Keratinocyte (primary cell): ENCODE measurements at regions not wholly inside any gene's neighbourhood (a gene's known extent, or its start where the extent isn't known, plus 50 kb on each side); places are given as distances from the start of the nearest gene placed in this dataset.

Source experiments
- DNase-seq: peaks from one replicate; pipeline ENCODE4 v3.0.0-alpha.2; 2011; ENCODE audit warnings: low read depth, missing footprints, low spot score
- FAIRE-seq: peaks from 2 replicates; lab custom pipeline; 2011; peaks lifted over from hg19 to GRCh38; lab: Jason Lieb, UNC
- H2AFZ ChIP-seq: 2 replicates; pipeline ENCODE4 v1.6.0; 2012; ENCODE audit warnings: low read length, control low read depth, inconsistent platforms; ENCODE audit not compliant: control insufficient read depth
- H3K27ac ChIP-seq: 2 replicates; pipeline ENCODE4 v1.5.1; 2011; ENCODE audit warnings: low read length; ENCODE audit not compliant: control insufficient read depth, insufficient read depth
- H3K27me3 ChIP-seq: 3 replicates; pipeline ENCODE4 v1.6.0; 2011; ENCODE audit warnings: low read length; ENCODE audit not compliant: control insufficient read depth, insufficient read depth; ENCODE audit errors: extremely low read depth
- H3K36me3 ChIP-seq, 2 experiments: 2 replicates in 1 of 2; 3 replicates in 1 of 2; pipeline ENCODE4 v1.5.1; 2011; ENCODE audit warnings: low read length in 2 of 2, mild to moderate bottlenecking in 1 of 2; ENCODE audit not compliant: control insufficient read depth in 2 of 2, insufficient read depth in 2 of 2; ENCODE audit errors: extremely low read depth in 1 of 2
- H3K4me1 ChIP-seq: 3 replicates; pipeline ENCODE4 v1.5.1; 2011; ENCODE audit warnings: low read length; ENCODE audit not compliant: control insufficient read depth, insufficient read depth; ENCODE audit errors: extremely low read depth
- H3K4me2 ChIP-seq: 3 replicates; pipeline ENCODE4 v1.6.0; 2011; ENCODE audit warnings: low read depth, low read length; ENCODE audit not compliant: control insufficient read depth, insufficient read depth; ENCODE audit errors: extremely low read depth
- H3K4me3 ChIP-seq, 3 experiments: fragments of 200-600 bp in 1 of 3; sonication (generic) in 1 of 3; 2 replicates in 2 of 3; 3 replicates in 1 of 3; pipeline ENCODE4 v1.5.1; 2011 to 2016; ENCODE audit warnings: low read length in 3 of 3, mild to moderate bottlenecking in 3 of 3, control low read depth in 2 of 3, inconsistent platforms in 1 of 3, low read depth in 1 of 3, mixed read lengths in 1 of 3, mixed run types in 1 of 3, moderate library complexity in 1 of 3; ENCODE audit not compliant: control insufficient read depth in 2 of 3, insufficient read depth in 2 of 3; ENCODE audit errors: extremely low read depth in 1 of 3
- H3K79me2 ChIP-seq: 2 replicates; pipeline ENCODE4 v1.6.0; 2012; ENCODE audit warnings: low read length; ENCODE audit not compliant: control insufficient read depth, insufficient read depth
- H3K9ac ChIP-seq: 3 replicates; pipeline ENCODE4 v1.6.0; 2011; ENCODE audit warnings: low read length; ENCODE audit not compliant: control insufficient read depth, insufficient read depth; ENCODE audit errors: extremely low read depth
- H3K9me1 ChIP-seq: 3 replicates; pipeline ENCODE4 v1.6.0; 2011; ENCODE audit warnings: low read length; ENCODE audit not compliant: control insufficient read depth, insufficient read depth; ENCODE audit errors: extremely low read depth
- H3K9me3 ChIP-seq: 2 replicates; pipeline ENCODE4 v1.5.1; 2012; ENCODE audit warnings: low read depth, low read length; ENCODE audit not compliant: control insufficient read depth
- H4K20me1 ChIP-seq: 3 replicates; pipeline ENCODE4 v1.6.0; 2011; ENCODE audit warnings: low read length; ENCODE audit not compliant: control insufficient read depth, insufficient read depth; ENCODE audit errors: extremely low read depth
- CTCF ChIP-seq, 3 experiments: IDR thresholded peaks in 1 of 3; conservative IDR thresholded peaks in 1 of 3; optimal IDR thresholded peaks in 1 of 3; 2 replicates in 2 of 3; 3 replicates in 1 of 3; pipeline versions ENCODE3 to v1.5.1; 2011; ENCODE audit warnings: low read length in 3 of 3, mild to moderate bottlenecking in 3 of 3, moderate library complexity in 2 of 3, control low read depth in 1 of 3, inconsistent platforms in 1 of 3; ENCODE audit not compliant: insufficient read depth in 2 of 3; ENCODE audit errors: extremely low read depth in 1 of 3
- EZH2 ChIP-seq: IDR thresholded peaks from one replicate; pipeline ENCODE4 v1.6.1; 2012; ENCODE audit warnings: inconsistent platforms, mild to moderate bottlenecking, low read length, moderate library complexity
- dilution Hi-C: fragments of 300-500 bp; cut with MboI; formaldehyde crosslinking; loops from one replicate; pipeline ENCODE4 v1.7.0; 2020; ENCODE audit warnings: low sequenced_read_pairs; ENCODE audit not compliant: extremely low pct_ligation_motif_present

- TF ChIP-seq EZH2 (no peak), CTCF (optimal IDR thresholded peaks at IDR 0.05 in 1 of 3, IDR thresholded peaks at IDR 0.05 in 1 of 3, conservative IDR thresholded peaks at IDR 0.05 in 1 of 3; ENCODE audit: extremely low read depth in 1 of 3, insufficient read depth in 2 of 3, low read length in 3 of 3) (no peak)
- DNase-seq = no peak
- H3K27ac ChIP-seq = no peak overlapping the region
- no peak overlapping the region for H3K4me2 ChIP-seq
- no peak overlapping the region for H2AFZ ChIP-seq
- H3K9me3 ChIP-seq = no peaks in the 10 kb centered on the region
- dilution Hi-C loops = no loop called here
- H3K27me3 ChIP-seq = no peaks in the 10 kb centered on the region
- no peaks in the 10 kb centered on the region for H3K36me3 ChIP-seq
- no peaks in the 10 kb centered on the region for H3K79me2 ChIP-seq
- no peaks in the 10 kb centered on the region for H3K4me1 ChIP-seq
- no peak overlapping the region for H3K4me3 ChIP-seq
- no peaks in the 10 kb centered on the region for H4K20me1 ChIP-seq
- FAIRE-seq = no peak
- H3K9ac ChIP-seq = no peak overlapping the region
- no peaks in the 10 kb centered on the region for H3K9me1 ChIP-seq
Measured at GRCh38 chr16:9462984-9463383, 371.5 kb downstream of the HAPSTR1 start.

GRCh38 chr16:9463461-9463860 is 372.0 kb downstream of the HAPSTR1 start:
- Histone ChIP-seq H3K36me3 (no peaks in the 10 kb centered on the region), H3K9me1 (no peaks in the 10 kb centered on the region), H2AFZ (no peak overlapping the region), H3K4me3 (no peak overlapping the region), H3K9me3 (no peaks in the 10 kb centered on the region), H3K79me2 (no peaks in the 10 kb centered on the region), H4K20me1 (no peaks in the 10 kb centered on the region), H3K4me2 (no peak overlapping the region), H3K4me1 (no peaks in the 10 kb centered on the region), H3K9ac (no peak overlapping the region), H3K27me3 (no peaks in the 10 kb centered on the region), H3K27ac (no peak overlapping the region)
- TF ChIP-seq CTCF (optimal IDR thresholded peaks at IDR 0.05 in 1 of 3, IDR thresholded peaks at IDR 0.05 in 1 of 3, conservative IDR thresholded peaks at IDR 0.05 in 1 of 3; ENCODE audit: extremely low read depth in 1 of 3, insufficient read depth in 2 of 3, low read length in 3 of 3) (no peak), EZH2 (no peak)
- dilution Hi-C loops = no loop called here
- FAIRE-seq = no peak
- no peak for DNase-seq
